PC-3 (cell line): ENCODE measurements at regions not wholly inside any gene's neighbourhood (a gene's known extent, or its start where the extent isn't known, plus 50 kb on each side); places are given as distances from the start of the nearest gene placed in this dataset.

Experiments used
- ATAC-seq: fragments of 200-7000 bp; cut with Tn5 transposase; 2 replicates; pipeline ENCODE4 v1.9.1; 2020; ENCODE audit warnings: mild to moderate bottlenecking, moderate library complexity
- BruUV-seq: library from RNA; stranded (reverse); fragments of 400-500 nt; replicated peaks from 2 replicates; lab custom pipeline; 2021; lab: Mats Ljungman, UMichigan
- CTCF ChIA-PET: fragments of 300-600 bp; sonication (Branson Sonifier 250); formaldehyde crosslinking; loops from one replicate; lab custom pipeline; 2022; ENCODE audit warnings: antibody characterized with exemption; lab: Charles Lee
- POLR2A ChIA-PET: fragments of 300-600 bp; sonication (Branson Sonifier 250); formaldehyde crosslinking; loops from one replicate; lab custom pipeline; 2022; ENCODE audit warnings: antibody characterized with exemption; ENCODE audit not compliant: unreplicated experiment; lab: Charles Lee
- DNase-seq: peaks from one replicate; pipeline ENCODE4 v3.0.0-alpha.2; 2015
- H2AFZ ChIP-seq: fragments of 300-600 bp; sonication (generic); 2 replicates; pipeline ENCODE4 v1.6.0; 2016; ENCODE audit warnings: antibody characterized with exemption, low read length
- H3F3A ChIP-seq: fragments of 300-600 bp; sonication (generic); one replicate; pipeline ENCODE4 v1.6.0; 2017; ENCODE audit warnings: antibody characterized with exemption, low read length, control low read depth, mild to moderate bottlenecking; ENCODE audit not compliant: unreplicated experiment
- H3K27ac ChIP-seq: fragments of 300-600 bp; sonication (generic); 2 replicates; pipeline ENCODE4 v1.5.1; 2016; ENCODE audit warnings: mild to moderate bottlenecking, low read length
- H3K27me3 ChIP-seq: fragments of 300-600 bp; sonication (generic); 2 replicates; pipeline ENCODE4 v1.6.1; 2016; ENCODE audit warnings: low read length, mixed read lengths
- H3K36me3 ChIP-seq: fragments of 300-600 bp; sonication (generic); 2 replicates; pipeline ENCODE4 v1.6.1; 2016; ENCODE audit warnings: low read depth, mixed run types, low read length, mixed read lengths
- H3K4me1 ChIP-seq: fragments of 300-600 bp; sonication (generic); 2 replicates; pipeline ENCODE4 v1.5.1; 2016; ENCODE audit warnings: low read length; ENCODE audit not compliant: insufficient read depth
- H3K4me2 ChIP-seq: fragments of 300-600 bp; sonication (generic); 2 replicates; pipeline ENCODE4 v1.6.0; 2016; ENCODE audit warnings: low read length
- H3K4me3 ChIP-seq: fragments of 300-600 bp; sonication (generic); 2 replicates; pipeline ENCODE4 v1.5.1; 2016; ENCODE audit warnings: mild to moderate bottlenecking, low read length, mixed read lengths
- H3K79me2 ChIP-seq: fragments of 300-600 bp; sonication (generic); 2 replicates; pipeline ENCODE4 v1.6.1; 2017; ENCODE audit warnings: low read length, mixed read lengths
- H3K9ac ChIP-seq: fragments of 300-600 bp; sonication (generic); 2 replicates; pipeline ENCODE4 v1.6.0; 2016; ENCODE audit warnings: mild to moderate bottlenecking, low read length
- H3K9me2 ChIP-seq: fragments of 300-600 bp; sonication (generic); replicated peaks from 2 replicates; pipeline ENCODE4 v1.6.1; 2016; ENCODE audit warnings: mixed run types, low read length, mixed read lengths
- H3K9me3 ChIP-seq: fragments of 300-600 bp; sonication (generic); 2 replicates; pipeline ENCODE4 v1.6.1; 2016; ENCODE audit warnings: low read length, mixed read lengths
- H4K20me1 ChIP-seq: fragments of 300-600 bp; sonication (generic); 2 replicates; pipeline ENCODE4 v1.6.1; 2016; ENCODE audit warnings: low read length, mixed read lengths
- EZH2 ChIP-seq: fragments of 300-600 bp; sonication (generic); IDR thresholded peaks from one replicate; pipeline ENCODE4 v1.6.1; 2017; ENCODE audit warnings: antibody characterized with exemption, mild to moderate bottlenecking, low read length; ENCODE audit not compliant: unreplicated experiment
- EZH2phosphoT487 ChIP-seq: fragments of 300-600 bp; sonication (generic); IDR thresholded peaks from 2 replicates; pipeline ENCODE4 v1.6.1; 2018; ENCODE audit warnings: mild to moderate bottlenecking, antibody characterized with exemption, low read length, borderline replicate concordance
- intact Hi-C: fragments of 100-400 bp; cut with micrococcal nuclease; formaldehyde crosslinking; loops from 2 replicates; pipeline ENCODE4 v1.9.0; 2023
- TF ChIP-seq, protein P1 (sequence below): fragments of 300-600 bp; sonication (generic); conservative IDR thresholded peaks from 2 replicates; pipeline ENCODE4 v1.5.1; 2017; ENCODE audit warnings: antibody characterized with exemption, low read depth, mild to moderate bottlenecking, low read length

DNA sequence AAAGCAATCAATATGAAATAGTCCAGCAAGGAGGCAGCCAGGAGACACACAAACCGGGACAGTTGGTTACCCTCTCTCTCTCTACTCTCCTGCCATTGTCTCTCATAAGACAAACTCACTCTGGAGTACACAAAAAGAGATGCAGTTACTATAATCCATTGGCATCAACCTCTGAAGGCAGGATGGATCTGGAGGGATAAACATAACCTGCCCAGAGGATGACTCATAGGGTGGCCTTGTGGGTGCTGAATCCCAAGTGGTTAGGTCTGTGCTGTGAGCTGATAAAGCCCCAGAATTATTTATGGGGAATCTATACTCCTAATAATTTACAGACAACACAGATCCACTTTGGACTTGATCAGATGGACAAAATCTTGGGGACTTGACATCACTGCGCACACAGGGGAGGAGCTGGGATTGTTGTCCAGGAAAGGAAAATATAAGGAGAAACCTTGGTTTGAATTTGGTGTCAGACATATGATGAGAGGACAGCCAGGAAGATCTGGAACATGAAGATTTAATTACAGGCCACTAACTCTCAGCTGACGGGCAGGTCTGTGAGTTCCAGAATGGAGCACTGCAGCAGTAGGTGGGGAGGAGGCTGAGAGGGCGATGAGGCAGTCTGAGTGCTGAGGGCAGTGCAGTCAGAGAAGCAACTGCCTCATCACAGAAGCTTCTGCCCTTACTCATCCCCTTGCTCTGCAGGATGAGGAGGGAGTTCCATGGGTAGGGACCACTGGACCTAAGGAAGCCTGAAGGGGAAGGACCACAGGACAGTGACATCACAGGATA, 113.9 kb upstream of the PRSS58 start:
- TF ChIP-seq, protein P1, sequence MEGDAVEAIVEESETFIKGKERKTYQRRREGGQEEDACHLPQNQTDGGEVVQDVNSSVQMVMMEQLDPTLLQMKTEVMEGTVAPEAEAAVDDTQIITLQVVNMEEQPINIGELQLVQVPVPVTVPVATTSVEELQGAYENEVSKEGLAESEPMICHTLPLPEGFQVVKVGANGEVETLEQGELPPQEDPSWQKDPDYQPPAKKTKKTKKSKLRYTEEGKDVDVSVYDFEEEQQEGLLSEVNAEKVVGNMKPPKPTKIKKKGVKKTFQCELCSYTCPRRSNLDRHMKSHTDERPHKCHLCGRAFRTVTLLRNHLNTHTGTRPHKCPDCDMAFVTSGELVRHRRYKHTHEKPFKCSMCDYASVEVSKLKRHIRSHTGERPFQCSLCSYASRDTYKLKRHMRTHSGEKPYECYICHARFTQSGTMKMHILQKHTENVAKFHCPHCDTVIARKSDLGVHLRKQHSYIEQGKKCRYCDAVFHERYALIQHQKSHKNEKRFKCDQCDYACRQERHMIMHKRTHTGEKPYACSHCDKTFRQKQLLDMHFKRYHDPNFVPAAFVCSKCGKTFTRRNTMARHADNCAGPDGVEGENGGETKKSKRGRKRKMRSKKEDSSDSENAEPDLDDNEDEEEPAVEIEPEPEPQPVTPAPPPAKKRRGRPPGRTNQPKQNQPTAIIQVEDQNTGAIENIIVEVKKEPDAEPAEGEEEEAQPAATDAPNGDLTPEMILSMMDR = no peak
- no peak for TF ChIP-seq EZH2phosphoT487
- no peak for TF ChIP-seq EZH2
- no peak overlapping the region for H3K4me2 ChIP-seq
- ATAC-seq = no peak
- H3K27ac ChIP-seq = no peak overlapping the region
- no TSS peak for BruUV-seq
- H3K9ac ChIP-seq = no peak overlapping the region
- no peak overlapping the region for H3K4me3 ChIP-seq
- H3K9me2 ChIP-seq = no peaks in the 10 kb centered on the region
- no peak overlapping the region for H2AFZ ChIP-seq
- intact Hi-C loops = no loop called here
- no peaks in the 10 kb centered on the region for H3K27me3 ChIP-seq
- H3K79me2 ChIP-seq = no peaks in the 10 kb centered on the region
- ChIA-PET POLR2A (no interaction called here), CTCF (no interaction called here)
- H3K4me1 ChIP-seq = peaks cover 16% of the 10 kb centered on the region
- H3F3A ChIP-seq = no peaks in the 10 kb centered on the region
- no peaks in the 10 kb centered on the region for H3K9me3 ChIP-seq
- DNase-seq = no peak
- H3K36me3 ChIP-seq = no peaks in the 10 kb centered on the region
- no peaks in the 10 kb centered on the region for H4K20me1 ChIP-seq

DNA sequence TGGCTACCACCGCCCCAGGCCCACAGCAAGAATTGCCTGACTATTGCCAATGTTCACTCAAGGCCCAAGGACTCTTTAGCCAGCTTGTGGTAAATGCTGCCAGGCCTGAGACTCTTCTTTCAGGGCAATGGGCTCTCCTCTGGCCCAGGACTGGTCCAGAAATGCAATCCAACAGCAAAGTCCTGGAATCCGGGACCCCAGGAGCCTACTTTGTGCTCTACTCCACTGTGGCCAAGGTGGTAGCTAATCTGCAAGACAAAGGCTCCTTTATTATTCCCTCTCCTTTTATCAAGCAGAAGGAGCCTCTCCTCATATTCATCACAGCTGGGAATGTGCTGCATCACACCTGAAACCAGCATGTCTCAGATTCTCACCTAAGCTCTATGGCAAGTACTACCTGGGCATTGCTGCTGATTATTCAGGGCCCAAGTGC, 107.6 kb upstream of the PRSS58 start:
- H3K4me1 ChIP-seq = no peaks in the 10 kb centered on the region
- no peaks in the 10 kb centered on the region for H3K27me3 ChIP-seq
- H4K20me1 ChIP-seq = no peaks in the 10 kb centered on the region
- no peak for ATAC-seq
- intact Hi-C loops = no loop called here
- H3K4me3 ChIP-seq = no peak overlapping the region
- BruUV-seq = no TSS peak
- H3K9me2 ChIP-seq = no peaks in the 10 kb centered on the region
- no peak for TF ChIP-seq EZH2
- no peak for TF ChIP-seq EZH2phosphoT487
- TF ChIP-seq, protein P1 = no peak
- ChIA-PET POLR2A (no interaction called here), CTCF (no interaction called here)
- H3K9me3 ChIP-seq = no peaks in the 10 kb centered on the region
- no peak for DNase-seq
- no peaks in the 10 kb centered on the region for H3F3A ChIP-seq
- no peak overlapping the region for H3K27ac ChIP-seq
- no peaks in the 10 kb centered on the region for H3K79me2 ChIP-seq
- H2AFZ ChIP-seq = no peak overlapping the region
- no peak overlapping the region for H3K4me2 ChIP-seq
- no peak overlapping the region for H3K9ac ChIP-seq
- no peaks in the 10 kb centered on the region for H3K36me3 ChIP-seq

DNA sequence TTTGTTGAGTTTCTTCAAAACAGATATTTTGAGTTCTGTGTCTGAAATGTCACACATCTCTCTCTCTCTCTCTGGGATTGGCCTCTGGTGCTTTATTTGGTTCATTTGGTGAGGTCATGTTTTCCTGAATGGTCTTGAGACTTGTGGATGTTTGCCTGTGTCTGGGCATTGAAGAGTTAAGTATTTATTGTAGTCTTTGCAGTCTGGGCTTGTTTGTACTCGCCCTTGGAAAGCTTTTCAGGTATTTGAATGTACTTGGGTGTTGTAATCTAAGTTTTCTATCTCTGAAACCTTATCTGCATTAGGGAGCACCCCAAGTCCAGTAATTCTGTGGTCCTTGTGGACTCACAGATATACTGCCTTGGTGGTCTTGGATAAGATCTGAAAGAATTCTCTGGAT, 106.7 kb upstream of the PRSS58 start:
- intact Hi-C loops = no loop called here
- H3K27me3 ChIP-seq = no peaks in the 10 kb centered on the region
- H4K20me1 ChIP-seq = no peaks in the 10 kb centered on the region
- no peak for ATAC-seq
- H3K4me3 ChIP-seq = no peak overlapping the region
- CTCF ChIA-PET = no interaction called here
- no peak overlapping the region for H2AFZ ChIP-seq
- no TSS peak for BruUV-seq
- H3K9me3 ChIP-seq = no peaks in the 10 kb centered on the region
- POLR2A ChIA-PET = no interaction called here
- H3K79me2 ChIP-seq = no peaks in the 10 kb centered on the region
- H3K4me1 ChIP-seq = no peaks in the 10 kb centered on the region
- no peaks in the 10 kb centered on the region for H3K36me3 ChIP-seq
- H3K4me2 ChIP-seq = no peak overlapping the region
- H3K27ac ChIP-seq = no peak overlapping the region
- H3K9me2 ChIP-seq = no peaks in the 10 kb centered on the region
- TF ChIP-seq, protein P1 = no peak
- TF ChIP-seq EZH2 = no peak
- TF ChIP-seq EZH2phosphoT487 = no peak
- DNase-seq = no peak
- H3F3A ChIP-seq = no peaks in the 10 kb centered on the region
- H3K9ac ChIP-seq = no peak overlapping the region
